Cardiac fibroblast (primary cell): ENCODE measurements at regions not wholly inside any gene's neighbourhood (a gene's known extent, or its start where the extent isn't known, plus 50 kb on each side); places are given as distances from the start of the nearest gene placed in this dataset.
"Not testable (repeated sequence)": the region's sequence is repeated elsewhere in the genome, so short reads cannot be mapped to it uniquely, and the experiment has no call there.

Source experiments
- DNase-seq, 2 donors: peaks; one replicate each; pipeline versions ENCODE4 v3.0.0 to v3.0.0-alpha.2; 2010; ENCODE audit warnings: low read depth in 2 of 2
- H3K4me3 ChIP-seq, 2 donors: replicated peaks in 1 of 2; 1 replicate in 1 of 2; 2 replicates in 1 of 2; pipeline ENCODE4 v1.5.1; 2011; ENCODE audit warnings: low read depth in 2 of 2, low read length in 2 of 2, mild to moderate bottlenecking in 2 of 2, moderate library complexity in 1 of 2
- CTCF ChIP-seq: IDR thresholded peaks from one replicate; pipeline ENCODE4 v1.5.1; 2011; ENCODE audit warnings: low read depth, mild to moderate bottlenecking, low read length, inconsistent platforms

DNA sequence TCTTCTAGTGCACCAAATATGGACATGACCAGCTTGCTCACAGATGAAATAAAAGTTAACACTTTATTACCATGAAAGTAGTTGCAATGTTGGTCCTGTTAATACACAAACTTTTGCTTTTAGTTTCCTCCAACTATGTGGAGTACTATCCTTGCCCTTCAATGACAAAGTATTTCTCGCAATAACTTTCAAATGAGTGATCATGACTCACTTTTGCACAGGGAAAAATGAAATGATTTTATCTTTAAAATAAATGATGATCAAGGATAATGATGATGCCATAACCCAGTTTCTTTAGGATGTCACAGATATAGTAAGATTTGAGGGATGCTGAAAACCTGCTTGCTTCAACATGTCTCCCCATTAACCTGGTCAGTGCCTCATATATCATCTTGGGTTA lies 254.0 kb upstream of the KITLG start:
- TF ChIP-seq CTCF, result no peak
- peak in 1 of 2 donors; percentile 31 for DNase-seq
- H3K4me3 ChIP-seq, result no peak overlapping the region

DNA sequence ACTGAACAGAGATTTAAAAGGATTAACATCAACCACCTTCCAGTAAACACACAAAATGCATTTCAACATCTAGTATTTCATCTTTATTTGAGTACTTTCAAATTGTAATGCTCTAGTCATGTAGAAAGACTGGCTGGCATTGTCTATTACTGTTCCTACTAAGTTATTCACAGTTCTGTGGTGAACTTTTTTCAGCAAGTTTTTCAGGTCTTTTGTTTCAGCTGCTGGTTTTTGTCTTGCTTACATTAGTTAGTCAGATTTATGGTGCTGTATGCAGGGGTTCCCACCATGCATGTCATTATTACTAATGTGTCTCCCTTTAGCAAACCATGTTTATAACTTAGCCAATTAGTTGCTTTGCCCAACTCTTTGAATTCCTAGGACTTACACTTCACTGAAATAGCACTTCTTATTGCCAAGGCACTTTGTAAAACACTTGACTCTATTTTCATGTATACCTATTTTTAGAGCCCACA lies 253.4 kb upstream of the KITLG start:
- H3K4me3 ChIP-seq, result no peak overlapping the region
- DNase-seq, result peak in 1 of 2 donors; percentile 4
- TF ChIP-seq CTCF, result no peak

DNA sequence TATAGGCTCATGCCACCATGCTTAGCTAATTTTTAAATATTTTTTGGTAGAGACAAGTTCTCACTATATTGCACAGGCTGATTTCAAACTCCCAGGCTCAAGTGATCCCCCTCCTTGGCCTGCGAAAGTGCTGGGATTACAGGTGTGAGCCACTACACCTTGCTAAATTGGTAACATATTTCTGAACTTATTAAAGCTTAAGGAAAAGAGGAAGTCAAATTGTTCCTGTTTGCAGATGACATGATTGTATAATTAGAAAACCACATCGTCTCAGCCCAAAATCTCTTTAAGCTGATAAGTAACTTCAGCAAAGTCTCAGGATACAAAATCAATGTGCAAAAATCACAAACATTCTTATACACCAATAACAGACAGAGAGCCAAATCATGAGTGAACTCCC lies 248.3 kb upstream of the KITLG start:
- H3K4me3 ChIP-seq, DNase-seq: not testable (repeated sequence)

- no peak for TF ChIP-seq CTCF
- DNase-seq, result no peak
- H3K4me3 ChIP-seq, result no peak overlapping the region
These were observed 239.7 kb upstream of the KITLG start for GRCh38 chr12:88820012-88820411.

DNA sequence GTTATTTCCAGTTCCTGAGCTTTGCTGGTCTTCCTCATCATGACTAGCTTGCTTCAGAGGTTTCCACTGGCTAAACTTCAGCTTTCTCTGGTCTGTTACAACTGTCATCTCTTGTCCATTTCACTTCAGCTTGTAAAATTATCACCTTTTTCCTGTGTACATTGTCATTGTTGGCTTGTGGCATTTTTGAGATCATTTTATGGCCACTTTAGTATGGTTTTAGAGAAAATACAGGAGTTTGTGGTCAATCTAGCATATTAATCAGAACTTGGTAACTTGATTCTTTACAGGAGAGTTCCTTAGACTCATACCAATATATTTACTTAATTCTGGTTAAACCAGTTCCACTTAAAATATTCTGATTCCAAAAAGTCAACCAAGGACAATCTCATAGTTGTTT lies 235.9 kb upstream of the KITLG start:
- no peak overlapping the region for H3K4me3 ChIP-seq
- no peak for DNase-seq
- TF ChIP-seq CTCF, result no peak

- H3K4me3 ChIP-seq, result no peak overlapping the region
- TF ChIP-seq CTCF, result no peak
- no peak for DNase-seq
These were observed 234.5 kb upstream of the KITLG start for GRCh38 chr12:88814779-88815178.

DNA sequence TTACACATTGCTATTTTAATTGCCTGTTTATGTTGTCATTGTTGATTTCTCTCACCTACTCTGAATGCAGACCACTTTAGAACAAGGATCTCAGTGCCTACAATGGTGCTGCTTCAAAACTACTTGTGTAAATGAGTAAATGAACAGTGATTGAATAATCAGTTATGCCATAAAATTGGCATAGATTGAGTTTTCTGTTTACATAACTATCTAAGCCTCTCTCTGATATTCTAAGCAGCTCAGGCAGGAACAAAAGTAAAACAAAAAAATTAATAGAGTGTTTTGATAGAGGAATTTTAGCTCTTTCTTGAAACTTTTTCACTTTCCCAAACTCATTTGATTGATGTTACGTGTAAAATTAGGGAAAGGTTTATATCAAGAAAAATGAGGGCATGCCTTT lies 232.3 kb upstream of the KITLG start:
- H3K4me3 ChIP-seq, result no peak overlapping the region
- no peak for DNase-seq
- TF ChIP-seq CTCF, result no peak
